HG03135 (cell line): ENCODE measurements at regions not wholly inside any gene's neighbourhood (a gene's known extent, or its start where the extent isn't known, plus 50 kb on each side); places are given as distances from the start of the nearest gene placed in this dataset.
A peak's percentile ranks its signal among the peaks of the same experiment; 100 is the strongest.
"Not testable (repeated sequence)": the region's sequence is repeated elsewhere in the genome, so short reads cannot be mapped to it uniquely, and the experiment has no call there.

Experiments used
- ATAC-seq: cut with Tn5 transposase; IDR thresholded peaks from one replicate; pipeline ENCODE4 v1.9.1; 2021; ENCODE audit warnings: mild to moderate bottlenecking, moderate library complexity; ENCODE audit not compliant: unreplicated experiment

DNA sequence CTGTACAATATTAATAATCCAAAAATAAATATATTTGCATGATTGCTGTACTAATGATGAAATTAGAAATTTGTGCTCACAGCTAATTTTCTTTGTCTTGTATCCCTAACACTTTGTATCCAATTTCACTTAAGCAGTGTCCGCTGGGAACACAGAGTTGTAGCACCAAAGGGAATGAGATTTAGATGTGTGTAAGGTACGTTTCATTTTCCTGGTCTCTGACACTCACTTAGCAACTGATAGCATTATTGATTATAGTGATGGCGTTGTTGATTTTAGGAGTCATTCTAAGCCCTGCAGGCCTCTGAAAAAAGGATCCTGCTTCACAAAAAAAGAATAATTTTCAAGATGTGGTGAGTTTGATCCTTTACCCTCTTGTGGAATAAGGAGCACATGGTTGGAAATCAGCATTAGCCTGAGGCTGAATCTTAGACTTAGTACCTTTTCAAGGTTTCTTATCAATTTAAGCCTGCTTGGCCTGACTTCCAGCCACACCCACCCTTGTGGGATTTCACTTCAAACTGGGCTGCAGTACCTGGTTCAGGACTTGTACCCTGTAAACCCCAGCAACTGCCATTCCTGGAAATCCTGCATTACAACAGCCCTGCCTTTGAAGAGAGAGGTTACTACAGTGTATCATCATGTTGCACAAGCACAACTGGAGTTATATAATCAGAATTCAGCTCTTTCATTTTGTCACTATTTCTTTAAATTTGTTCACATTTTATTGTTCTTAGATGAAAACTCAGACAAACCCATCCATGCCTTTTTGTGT lies 116.2 kb downstream of the RND3 start:
- no peak for ATAC-seq

DNA sequence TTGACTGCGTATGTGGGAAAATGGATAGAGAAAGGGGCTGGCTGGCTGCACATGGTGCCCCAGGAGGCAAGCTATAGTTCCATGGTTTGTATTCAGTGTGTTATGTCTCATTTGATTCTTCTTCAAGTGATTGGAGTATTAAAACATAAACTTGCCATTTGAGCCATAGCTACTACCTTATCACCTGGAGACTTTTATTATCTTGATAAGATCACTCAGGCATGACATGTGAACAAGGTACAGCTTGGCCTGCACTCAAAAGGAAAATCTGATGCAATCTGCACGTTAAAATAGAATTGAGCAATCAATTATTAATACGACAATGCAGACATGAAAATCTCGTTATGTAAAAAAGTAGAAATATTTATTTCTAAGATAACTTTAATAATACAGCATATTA lies 116.9 kb downstream of the RND3 start:
- ATAC-seq = no peak

DNA sequence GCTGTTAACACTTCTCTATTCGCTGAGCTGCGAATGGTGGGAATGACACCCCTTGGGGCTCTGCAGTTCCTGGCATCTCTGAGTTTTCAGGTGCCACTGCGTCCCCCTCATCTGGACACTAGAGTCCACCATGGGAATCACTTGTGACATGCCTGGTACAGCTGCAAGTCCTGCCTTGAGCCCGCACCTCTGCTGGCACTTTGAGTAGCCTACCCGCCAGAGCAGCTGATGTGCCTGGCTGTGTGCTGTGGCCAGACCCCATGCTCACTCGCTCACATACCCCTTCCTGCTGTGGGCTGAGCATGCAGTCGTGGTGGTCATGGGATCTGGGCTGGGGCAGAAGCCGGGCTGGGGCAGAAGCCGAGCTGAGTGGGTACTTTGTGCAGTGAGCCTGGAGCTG lies 117.6 kb downstream of the RND3 start:
- ATAC-seq = no peak

DNA sequence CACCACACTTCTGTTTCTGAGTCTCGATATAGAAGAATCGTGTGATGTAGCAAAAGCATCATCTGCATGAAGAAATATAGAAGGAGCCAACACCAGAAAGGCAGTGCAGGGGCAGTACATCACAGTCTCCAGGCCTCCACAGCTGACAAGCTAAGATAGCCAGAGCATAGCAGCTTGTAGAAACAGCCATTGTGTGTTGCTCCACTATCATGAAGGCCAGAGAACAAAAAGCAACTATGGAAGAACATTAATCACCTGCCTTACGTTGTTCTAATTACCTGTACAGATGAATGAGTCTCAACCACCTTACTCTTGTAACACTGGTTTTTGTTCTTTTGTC lies 129.0 kb downstream of the RND3 start:
- ATAC-seq = no peak

DNA sequence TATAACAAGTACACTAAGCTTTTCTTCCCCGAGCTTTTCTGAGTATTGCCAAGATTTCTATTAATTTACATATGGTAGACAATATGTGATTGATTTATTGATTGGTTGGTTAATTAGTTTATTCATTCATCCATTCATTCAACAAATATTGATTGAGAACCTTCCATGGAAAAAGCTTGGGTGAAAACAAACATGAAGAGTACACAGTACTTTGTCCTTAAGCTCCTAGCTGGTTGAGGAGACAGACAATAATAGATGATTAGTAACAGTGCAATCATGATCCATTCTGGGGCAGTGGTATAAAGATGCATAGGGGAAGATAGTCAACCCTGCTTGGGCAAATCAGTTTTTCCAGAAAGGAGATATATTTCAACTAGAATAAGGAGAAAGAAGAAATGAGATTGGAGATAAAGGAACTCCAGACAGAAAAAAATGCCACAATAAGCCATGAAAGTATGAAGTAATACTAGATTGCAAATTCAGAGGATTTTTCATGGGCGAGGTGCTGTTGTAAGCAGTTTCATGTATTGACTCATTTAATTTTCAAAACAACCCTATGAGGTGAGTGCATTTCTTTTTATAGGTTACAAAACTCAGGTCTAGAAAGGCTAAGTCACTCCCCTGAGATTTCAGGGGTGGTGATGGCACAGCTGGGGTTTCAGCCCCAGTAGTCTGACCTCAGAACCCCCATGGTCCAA lies 129.5 kb downstream of the RND3 start:
- ATAC-seq = peak; percentile 73

DNA sequence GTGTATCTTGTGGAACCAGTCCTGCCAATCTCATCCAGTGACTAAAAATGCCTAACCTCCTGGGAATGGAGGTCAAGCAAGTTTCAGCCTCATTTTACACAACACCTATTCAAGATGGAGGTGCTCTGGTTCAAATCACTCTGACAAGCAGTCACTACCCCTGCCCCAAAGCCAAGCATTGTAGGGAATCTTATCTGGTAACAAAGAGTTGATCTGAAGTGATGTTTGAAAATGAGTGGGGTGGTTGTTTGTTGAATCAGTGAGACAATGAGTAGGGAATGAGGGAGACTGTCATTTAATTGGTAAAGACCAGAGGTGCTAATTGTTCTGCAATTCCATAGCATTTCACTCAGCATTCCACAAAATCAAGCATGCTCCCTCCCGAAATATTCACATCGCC lies 132.0 kb downstream of the RND3 start:
- no peak for ATAC-seq

DNA sequence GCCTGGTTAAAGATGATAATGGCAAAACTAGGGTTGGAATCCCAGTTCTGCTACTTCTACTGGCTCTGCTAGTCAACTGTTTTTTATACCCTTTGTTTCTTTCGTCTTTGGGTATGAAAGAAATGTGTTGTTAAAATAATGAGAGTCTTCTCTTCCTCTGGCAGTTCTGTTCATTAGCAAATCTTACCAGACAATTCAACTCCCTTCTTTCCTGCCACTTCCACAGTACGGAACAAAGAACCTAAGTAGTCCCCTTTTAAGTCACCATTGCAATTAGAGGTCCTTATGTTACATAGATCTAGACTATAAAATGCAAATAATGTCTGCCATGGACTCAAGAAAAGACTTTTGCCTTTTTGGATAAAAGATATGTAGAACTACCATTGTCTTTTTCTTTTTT lies 134.1 kb downstream of the RND3 start:
- ATAC-seq = no peak

DNA sequence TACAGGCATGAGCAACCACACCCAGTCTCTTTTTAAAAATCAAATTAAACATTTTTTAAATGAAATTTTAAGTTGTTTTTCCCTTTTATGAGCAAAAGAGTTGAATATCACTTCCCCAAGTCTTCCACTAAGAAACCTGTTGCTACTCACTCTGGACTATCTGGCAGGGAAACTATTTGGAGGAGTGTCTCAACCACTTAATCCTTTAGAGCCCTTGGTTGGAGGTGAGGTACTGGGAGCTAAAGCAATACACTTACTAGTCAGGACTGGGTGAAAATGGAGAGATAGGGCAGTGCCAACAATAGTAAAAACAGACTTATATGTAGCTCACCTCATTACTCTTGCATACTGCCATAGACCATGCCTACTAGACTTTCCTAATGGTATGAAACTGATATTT lies 135.5 kb downstream of the RND3 start:
- no peak for ATAC-seq

DNA sequence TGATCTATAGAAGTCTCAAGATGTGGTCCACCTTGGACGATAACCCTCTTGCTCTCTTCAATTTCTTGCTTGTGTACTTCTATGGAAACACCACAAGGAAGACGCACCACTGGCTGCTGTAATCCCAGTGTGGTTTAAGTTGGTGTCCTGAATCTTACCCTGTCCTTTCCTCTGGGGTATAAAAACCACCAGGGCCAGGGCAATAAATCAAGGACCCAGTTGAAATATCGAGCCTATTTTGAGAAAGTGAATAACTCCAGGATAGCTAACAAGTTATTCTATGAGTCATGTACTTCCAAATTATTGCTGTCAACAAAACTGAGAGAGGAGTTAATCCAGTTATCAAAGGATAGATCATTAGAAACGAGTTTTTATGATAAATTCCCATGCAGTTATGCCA lies 137.0 kb downstream of the RND3 start:
- ATAC-seq = no peak

DNA sequence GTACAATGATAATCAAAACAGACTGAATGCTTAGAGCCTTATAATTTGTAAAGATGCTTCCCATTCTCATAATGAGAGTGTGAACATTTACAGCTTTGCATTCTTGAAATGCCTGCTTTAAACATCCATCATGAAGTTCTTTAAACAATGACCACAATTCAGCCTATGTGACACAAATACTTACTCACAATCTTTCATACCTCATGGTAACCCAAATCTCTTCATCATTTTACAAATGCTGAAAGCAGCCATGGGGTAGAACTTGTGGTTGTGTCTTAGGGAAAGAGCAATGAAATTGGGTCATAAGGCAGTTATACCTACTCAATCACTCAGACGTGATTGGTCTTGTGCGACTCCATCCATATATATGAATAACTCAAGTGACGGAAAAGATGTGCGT lies 140.7 kb downstream of the RND3 start:
- ATAC-seq = no peak

DNA sequence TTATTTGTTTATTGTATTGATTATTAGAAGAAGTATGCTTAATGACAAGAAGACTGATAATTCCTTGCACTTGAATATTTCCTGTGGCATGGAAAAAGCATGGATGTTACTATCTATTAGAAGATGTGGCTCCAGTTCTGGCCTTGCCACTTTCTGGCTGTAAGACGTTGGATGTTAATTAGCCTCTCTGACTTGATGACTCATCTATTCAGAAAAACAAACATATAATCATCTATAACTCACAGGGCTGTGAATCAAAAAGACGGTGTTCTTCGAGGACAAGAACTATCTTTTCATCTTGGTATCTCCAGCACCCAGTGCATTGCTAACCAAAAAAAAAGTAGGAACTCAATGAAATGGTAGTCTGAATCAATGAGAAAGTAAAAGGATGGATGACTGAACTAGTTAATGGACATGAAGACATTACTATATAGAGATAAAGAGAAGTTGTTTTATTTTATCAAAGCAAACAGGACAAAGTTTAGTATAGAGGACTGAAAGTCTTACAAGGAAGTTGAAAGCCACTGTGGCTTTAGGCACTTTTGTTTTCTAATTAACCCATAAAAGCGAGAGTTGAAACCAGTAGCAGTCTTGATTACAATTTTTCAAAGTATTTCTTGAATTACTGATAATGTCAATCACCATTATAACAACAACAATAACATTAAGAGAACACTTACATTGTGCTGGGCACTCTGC lies 145.3 kb downstream of the RND3 start:
- no peak for ATAC-seq

DNA sequence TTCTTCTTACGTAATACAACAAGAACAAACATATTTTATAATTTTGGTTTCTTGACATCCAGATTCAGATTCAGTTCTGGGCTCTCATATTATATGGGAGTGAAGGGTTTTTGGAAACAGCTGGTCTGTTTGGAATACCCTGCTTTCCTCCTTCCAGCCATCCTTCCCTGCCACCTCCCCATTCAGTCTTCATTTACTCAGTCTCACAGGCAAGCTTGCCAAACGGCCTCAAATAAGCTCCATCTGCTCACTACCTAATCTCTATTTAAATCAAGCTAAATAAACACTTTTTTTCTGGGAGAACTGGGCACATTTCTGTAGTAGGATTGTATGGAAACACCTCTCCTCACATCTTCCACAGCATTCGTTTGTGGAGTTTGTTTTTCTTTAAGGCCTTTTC lies 147.5 kb downstream of the RND3 start:
- no peak for ATAC-seq

DNA sequence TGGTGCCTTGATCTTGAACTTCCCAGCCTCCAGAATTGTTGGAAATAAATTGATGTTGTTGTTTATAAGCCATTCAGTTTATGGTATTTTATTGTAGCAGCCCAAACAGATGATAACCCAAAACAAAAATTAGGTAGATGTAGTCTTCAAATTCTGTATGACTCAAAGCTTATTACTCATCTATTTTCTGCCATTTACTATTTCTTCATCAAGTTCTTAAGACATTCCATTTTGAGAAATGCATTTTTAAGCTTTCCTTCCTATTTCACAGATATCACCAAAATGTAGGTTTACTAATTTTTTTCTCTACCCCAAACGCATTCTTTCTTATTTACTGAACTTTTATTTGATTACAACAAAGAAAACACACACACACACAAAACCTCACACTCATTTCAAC lies 148.2 kb downstream of the RND3 start:
- no peak for ATAC-seq

DNA sequence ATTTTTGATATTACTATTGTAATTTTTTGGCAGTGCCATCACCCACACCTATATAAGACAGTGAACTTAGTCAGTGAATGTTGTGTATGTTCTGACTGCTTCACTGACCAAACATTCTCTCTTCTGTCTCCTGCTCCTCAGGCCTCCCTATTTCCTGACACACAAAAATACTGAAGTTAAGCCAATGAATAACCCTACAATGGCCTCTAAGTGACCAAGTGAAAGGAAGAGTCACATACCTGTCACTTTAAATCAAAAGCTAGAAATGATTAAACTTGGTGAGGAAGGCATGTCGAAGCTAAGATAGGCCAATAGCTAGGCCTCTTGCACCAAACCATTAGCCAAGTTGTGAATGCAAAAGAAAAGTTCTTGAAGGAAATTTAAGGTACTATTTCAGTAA lies 151.9 kb downstream of the RND3 start:
- no peak for ATAC-seq

DNA sequence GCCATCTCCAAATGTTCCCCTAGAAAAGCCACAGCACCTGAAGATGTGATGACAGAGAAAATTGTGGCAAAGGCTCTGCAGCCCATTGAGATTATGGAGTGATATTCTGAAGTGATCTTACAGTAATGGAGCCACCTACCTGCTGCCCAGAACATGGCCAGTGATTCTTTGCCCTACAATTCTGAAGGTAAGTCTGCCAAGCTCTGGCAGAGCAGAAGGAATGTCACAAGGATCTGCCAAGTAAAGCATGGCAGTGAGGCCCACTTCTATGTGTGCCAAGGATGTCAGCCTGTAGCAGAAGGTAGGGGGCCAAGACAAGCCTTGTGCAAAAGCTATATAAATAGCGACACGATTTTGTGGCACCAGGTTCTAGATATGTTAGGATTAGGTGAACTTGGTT lies 155.1 kb downstream of the RND3 start:
- no peak for ATAC-seq

DNA sequence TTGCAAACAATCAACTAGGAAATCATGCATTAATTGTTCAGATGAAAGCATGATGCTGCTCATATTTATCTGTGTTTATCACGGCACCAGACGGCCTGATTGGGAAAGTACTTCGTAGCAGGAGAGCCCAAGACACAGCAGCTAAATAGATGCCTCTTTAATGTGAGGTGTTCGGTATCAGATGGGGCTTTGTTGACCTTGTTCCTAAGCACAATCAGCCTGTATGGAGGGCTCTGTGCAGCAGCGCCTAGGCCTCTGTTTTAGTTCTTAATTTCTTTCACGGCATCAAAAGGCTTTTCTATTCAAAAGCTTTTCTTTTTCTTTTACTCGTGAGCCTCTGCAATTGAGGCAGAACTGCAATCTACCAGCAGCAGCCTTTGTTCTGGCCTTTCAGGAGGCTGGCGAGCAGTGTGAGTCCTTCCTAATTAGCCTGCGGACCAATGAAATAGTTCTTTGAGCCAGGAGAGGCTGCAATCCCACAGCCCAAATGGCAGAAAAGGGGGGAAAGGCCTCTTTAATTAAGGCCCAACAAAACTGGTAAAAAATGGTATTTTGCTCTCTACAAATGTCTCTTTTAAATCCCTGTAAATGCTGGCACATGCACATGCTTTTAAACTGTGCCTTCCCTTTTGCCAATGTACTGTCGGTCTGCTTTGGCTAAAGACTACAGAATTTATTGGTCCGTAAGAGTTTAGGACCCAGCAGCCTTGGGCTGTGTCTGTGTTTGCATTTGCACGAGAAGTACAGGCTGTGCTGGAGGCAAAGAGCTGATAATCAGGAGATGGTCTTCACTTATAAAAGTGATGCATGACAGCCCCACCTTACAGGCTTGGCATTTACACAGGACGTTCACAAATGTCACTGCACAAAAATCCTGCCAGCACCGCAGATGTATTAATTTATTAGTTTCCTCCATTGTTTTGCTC lies 159.6 kb downstream of the RND3 start:
- no peak for ATAC-seq

DNA sequence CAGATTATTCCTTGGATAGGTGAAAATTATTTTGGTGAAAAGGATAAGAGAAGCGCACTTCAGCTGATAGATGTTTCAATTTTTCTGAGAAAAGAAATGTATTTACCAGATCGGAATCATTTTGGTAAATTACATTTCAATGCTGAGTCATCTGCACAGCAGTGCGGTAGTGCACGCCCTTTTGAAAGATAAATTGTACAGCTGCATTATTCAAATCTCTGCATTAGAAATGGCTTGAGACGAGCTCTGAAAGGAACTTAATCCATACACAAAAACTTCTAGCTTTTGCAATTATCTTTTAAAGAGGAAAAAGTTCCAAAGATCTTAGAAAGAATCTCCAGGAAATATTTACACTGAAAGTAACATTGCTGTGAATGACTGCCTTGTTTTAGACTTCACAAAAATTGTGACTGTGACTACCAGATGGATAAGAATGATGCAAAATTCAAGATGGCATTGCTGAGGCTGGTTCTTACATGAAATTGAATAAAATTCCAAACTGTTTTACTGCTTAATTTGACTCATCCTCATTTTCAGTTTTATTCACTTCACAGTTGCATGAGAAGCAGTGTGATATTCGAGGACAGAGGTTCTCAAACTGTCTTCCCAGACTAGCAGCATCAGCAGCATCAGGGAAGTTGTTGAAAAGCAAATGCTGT lies 161.7 kb downstream of the RND3 start:
- ATAC-seq = no peak

DNA sequence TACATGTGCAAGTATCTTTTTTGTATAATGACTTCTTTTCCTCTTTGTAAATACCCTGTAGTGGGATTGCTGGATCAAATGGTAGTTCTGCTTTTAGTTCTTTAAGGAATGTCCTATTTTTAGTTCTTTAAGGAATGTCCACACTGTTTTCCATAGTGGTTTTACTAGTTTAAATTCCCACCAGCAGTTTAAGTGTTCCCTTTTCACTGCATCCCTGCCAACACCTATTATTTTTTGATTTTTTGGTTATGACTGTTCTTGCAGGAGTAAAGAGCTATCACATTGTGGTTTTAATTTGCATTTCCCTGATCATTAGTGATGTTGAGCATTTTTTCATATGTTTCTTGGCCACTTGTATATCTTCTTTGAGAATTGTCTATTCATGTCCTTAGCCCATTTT lies 164.4 kb downstream of the RND3 start:
- ATAC-seq = not testable (repeated sequence)

DNA sequence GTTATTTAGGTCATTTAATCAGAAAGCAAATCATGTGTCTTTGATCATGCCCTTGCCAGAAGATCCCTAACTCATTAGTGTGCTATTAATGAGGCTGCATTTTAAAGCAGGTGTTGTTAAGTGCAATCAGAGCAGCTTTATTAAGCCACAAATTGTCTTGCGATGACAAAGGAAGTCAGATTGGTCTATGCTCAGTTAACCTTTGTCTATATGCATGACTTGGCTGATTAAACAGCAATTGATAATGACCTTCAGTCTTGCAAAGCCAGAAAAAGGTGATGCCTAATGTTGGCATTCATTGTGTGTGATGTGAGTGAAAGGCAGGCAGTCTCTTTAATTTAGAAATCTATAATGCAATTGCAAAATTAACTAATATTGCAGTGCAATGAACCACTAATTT lies 166.9 kb downstream of the RND3 start:
- no peak for ATAC-seq

DNA sequence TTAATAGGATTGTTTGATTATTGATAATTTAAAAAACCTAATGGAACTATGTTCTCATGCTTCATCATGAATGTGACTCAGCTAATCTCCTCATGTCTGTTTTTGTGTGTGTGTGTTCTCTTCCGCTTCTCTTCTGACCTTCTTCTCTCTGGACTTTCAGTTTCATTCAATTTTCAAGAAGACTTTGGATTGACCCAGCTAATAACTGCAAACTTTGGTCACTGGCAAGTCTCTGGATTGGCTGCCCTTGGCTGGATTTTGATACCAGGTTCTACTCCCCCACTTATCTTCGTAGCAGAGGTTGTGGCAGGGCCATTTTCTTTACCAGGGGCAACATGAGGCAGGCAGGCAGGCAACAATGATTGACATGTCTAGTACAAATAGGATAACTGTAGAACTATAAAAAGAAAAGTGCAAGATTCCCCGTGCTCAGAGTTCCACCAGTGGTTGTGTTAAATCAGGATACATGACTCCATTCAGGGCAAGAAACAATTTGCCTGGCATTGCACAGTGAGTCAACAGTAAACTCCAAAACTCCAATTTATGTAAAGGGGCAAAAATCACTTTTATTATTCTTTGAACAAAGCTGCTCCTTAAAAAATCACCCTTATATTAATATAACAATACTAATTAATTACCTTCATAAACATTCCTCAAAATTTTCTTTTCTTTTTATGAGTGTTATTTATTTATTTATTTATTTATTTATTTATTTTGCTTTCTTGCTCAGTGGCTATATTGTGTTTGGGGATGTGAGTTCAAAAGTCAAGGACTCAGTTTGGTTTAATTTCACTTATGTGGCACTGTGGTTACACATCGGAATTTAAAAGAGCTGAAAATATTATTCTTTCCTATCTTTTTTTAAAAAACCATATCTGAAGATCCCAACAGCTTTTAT lies 167.6 kb downstream of the RND3 start:
- ATAC-seq = no peak
